Erythroblast (primary cell): ENCODE measurements at regions not wholly inside any gene's neighbourhood (a gene's known extent, or its start where the extent isn't known, plus 50 kb on each side); places are given as distances from the start of the nearest gene placed in this dataset.

Source experiments
- GATA1 ChIP-seq: IDR thresholded peaks from 2 replicates; pipeline ENCODE4 v1.6.1; 2011; ENCODE audit warnings: low read depth, mild to moderate bottlenecking, control low read depth, low read length, moderate library complexity
- POLR2A ChIP-seq: IDR thresholded peaks from 2 replicates; pipeline ENCODE4 v1.6.1; 2011; ENCODE audit warnings: mild to moderate bottlenecking, low read length

- TF ChIP-seq POLR2A = no peak
- no peak for TF ChIP-seq GATA1
Measured at GRCh38 chr9:78753039-78753438, 456.1 kb downstream of the PSAT1 start.
